HG03064 (cell line): ENCODE measurements at regions not wholly inside any gene's neighbourhood (a gene's known extent, or its start where the extent isn't known, plus 50 kb on each side); places are given as distances from the start of the nearest gene placed in this dataset.

Experiments used
- ATAC-seq: cut with Tn5 transposase; IDR thresholded peaks from one replicate; pipeline ENCODE4 v1.9.1; 2021; ENCODE audit warnings: low read depth; ENCODE audit not compliant: unreplicated experiment

- ATAC-seq = no peak
Observed at GRCh38 chr16:86367291-86368072, 142.8 kb upstream of the FOXF1 start.

GRCh38 chr16:86368261-86368660, 142.1 kb upstream of the FOXF1 start:
- ATAC-seq = no peak

GRCh38 chr16:86370062-86370461, 140.3 kb upstream of the FOXF1 start:
- ATAC-seq = no peak

- ATAC-seq = no peak
Observed at GRCh38 chr16:86371083-86371803, 139.1 kb upstream of the FOXF1 start.

- no peak for ATAC-seq
Observed at GRCh38 chr16:86372193-86372592, 138.1 kb upstream of the FOXF1 start.

- ATAC-seq = no peak
Observed at GRCh38 chr16:86373276-86373901, 136.9 kb upstream of the FOXF1 start.

- no peak for ATAC-seq
Observed at GRCh38 chr16:86374603-86375130, 135.7 kb upstream of the FOXF1 start.

GRCh38 chr16:86375364-86375763, 135.0 kb upstream of the FOXF1 start:
- no peak for ATAC-seq

GRCh38 chr16:86375851-86376250, 134.5 kb upstream of the FOXF1 start:
- ATAC-seq = no peak

GRCh38 chr16:86376837-86377236, 133.5 kb upstream of the FOXF1 start:
- no peak for ATAC-seq

GRCh38 chr16:86377251-86378022, 132.9 kb upstream of the FOXF1 start:
- no peak for ATAC-seq

- ATAC-seq = no peak
Observed at GRCh38 chr16:86378128-86378527, 132.2 kb upstream of the FOXF1 start.

- ATAC-seq = no peak
Observed at GRCh38 chr16:86378831-86379504, 131.4 kb upstream of the FOXF1 start.

GRCh38 chr16:86379505-86379846, 130.9 kb upstream of the FOXF1 start:
- no peak for ATAC-seq

- no peak for ATAC-seq
Observed at GRCh38 chr16:86380030-86380429, 130.3 kb upstream of the FOXF1 start.

GRCh38 chr16:86381491-86381890, 128.8 kb upstream of the FOXF1 start:
- no peak for ATAC-seq

- no peak for ATAC-seq
Observed at GRCh38 chr16:86382067-86382773, 128.1 kb upstream of the FOXF1 start.

GRCh38 chr16:86382774-86383407, 127.4 kb upstream of the FOXF1 start:
- ATAC-seq = no peak
